ENCODE measurements at regions not wholly inside any gene's neighbourhood (a gene's known extent, or its start where the extent isn't known, plus 50 kb on each side); places are given as distances from the start of the nearest gene placed in this dataset.
"Not testable (repeated sequence)": the region's sequence is repeated elsewhere in the genome, so short reads cannot be mapped to it uniquely, and the experiment has no call there.

DNA sequence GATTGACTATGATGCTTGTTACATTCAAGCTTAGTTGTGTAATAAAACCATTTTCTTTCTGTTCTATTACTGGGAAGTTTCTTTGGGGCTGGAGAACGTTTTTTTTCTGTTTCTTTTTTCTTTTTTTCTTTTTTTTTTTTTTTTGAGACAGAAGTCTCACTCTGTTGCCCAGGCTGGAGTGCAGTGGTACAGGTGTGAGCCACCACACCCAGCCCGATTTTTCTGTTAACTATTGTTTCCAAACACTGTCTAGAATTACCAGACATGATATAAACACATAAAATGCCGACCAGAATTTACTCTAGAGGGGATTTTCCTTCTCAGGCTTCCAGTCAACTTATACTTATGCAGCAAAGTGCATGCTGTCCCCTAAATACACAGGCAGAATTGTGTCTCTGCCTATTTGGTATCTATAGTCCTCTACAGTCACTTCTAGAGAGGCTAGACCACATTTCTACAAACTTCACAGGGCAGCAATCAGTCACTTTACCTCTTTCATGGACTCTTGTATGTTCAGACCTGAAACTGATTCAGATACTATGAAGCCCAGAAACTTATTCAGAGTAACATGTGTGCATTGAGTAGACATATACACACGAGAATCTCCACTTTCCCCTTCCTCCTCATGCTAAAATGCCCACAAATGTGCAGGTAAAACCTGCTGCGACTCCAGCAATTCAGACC lies 121.2 kb downstream of the ZNF737 start:
- no peaks in the 10 kb centered on the region for H3K4me1 ChIP-seq (ENCODE audit: control insufficient read depth in 2 of 2, insufficient read depth in 2 of 2, low read length in 1 of 2)
- H3K4me3 ChIP-seq (ENCODE audit: low read depth in 1 of 2, low read length in 2 of 2), result no peak overlapping the region
- no peaks in the 10 kb centered on the region for H3K36me3 ChIP-seq (ENCODE audit: control insufficient read depth in 2 of 2, insufficient read depth in 2 of 2, low read length in 1 of 2)
- no peaks in the 10 kb centered on the region for H3K9me3 ChIP-seq (ENCODE audit: control insufficient read depth in 2 of 2, insufficient read depth in 1 of 2, low read depth in 1 of 2, low read length in 1 of 2)
- H3K27me3 ChIP-seq (ENCODE audit: control insufficient read depth in 1 of 2, insufficient read depth in 2 of 2, low read length in 2 of 2), result no peaks in the 10 kb centered on the region
- H3K27ac ChIP-seq (ENCODE audit: low read depth in 2 of 2, low read length in 1 of 2), result no peak overlapping the region
- 35 to 38% methylated on average over 5 of the region's 5 CpGs for WGBS, 2 donors

DNA sequence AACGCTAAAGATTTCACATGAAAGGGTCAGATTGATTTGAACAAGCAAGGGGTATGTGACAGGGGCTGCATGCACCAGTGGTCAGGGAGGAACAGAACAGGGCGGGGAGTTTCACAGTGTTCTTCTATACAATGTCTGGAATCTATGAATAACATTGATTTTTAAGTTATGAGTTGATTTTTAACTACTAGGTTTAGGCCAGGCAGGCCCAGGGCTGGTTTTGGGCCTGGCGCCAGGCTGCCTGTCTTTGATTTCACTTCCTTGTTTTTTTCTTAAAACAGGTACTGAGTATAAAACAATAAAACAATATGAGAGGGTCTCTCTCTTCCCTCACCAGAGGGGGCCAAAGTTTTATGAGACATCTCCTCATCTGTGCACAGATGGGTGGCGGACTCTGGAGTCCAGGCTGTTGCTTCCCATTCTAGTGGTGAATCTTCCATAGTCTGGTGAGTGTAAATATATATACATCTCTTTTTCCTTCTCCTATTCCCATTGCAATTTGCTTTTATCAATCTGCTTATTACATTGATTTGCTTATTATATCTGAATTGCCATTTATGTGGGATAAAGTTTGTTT lies 133.2 kb downstream of the ZNF737 start:
- 70 to 85% methylated on average over 4 of the region's 4 CpGs for WGBS, 2 donors

DNA sequence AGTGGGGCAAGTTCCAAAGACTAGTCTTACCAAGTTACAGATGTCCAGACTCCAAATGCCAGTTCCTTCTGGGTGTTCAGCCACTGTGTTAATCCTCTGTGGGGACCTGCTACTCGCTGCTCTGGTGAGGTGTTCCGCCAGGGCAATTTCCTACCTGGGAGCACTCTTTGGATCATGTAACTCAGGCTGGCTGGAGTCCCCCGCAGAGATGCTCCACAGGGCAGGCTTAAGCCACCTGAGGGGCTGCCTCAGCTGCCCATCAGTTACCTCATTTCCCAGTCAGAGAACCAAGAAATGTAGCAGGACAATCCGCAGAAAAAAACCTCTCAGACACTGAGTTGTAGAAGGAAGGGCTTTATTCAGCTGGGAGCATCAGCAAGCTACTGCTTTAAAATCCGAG lies 133.8 kb downstream of the ZNF737 start:
- Histone ChIP-seq H3K9me3 (ENCODE audit: control insufficient read depth in 2 of 2, insufficient read depth in 1 of 2, low read depth in 1 of 2, low read length in 1 of 2) (peaks cover 0 to 2% of the 10 kb centered on the region in 2 donors), H3K27ac (ENCODE audit: low read depth in 2 of 2, low read length in 1 of 2) (no peak overlapping the region), H3K4me1 (ENCODE audit: control insufficient read depth in 2 of 2, insufficient read depth in 2 of 2, low read length in 1 of 2) (no peaks in the 10 kb centered on the region), H3K36me3 (ENCODE audit: control insufficient read depth in 2 of 2, insufficient read depth in 2 of 2, low read length in 1 of 2) (no peaks in the 10 kb centered on the region), H3K27me3 (ENCODE audit: control insufficient read depth in 1 of 2, insufficient read depth in 2 of 2, low read length in 2 of 2) (no peaks in the 10 kb centered on the region), H3K4me3 (ENCODE audit: low read depth in 1 of 2, low read length in 2 of 2) (no peak overlapping the region)
- WGBS, 2 donors, result 86 to 89% methylated on average over 5 of the region's 5 CpGs

More for the DNA sequence above, 133.2 kb downstream of the ZNF737 start:
- not testable (repeated sequence) for H3K36me3 ChIP-seq (ENCODE audit: control insufficient read depth in 2 of 2, insufficient read depth in 2 of 2, low read length in 1 of 2); H3K4me3 ChIP-seq (ENCODE audit: low read depth in 1 of 2, low read length in 2 of 2); H3K27me3 ChIP-seq (ENCODE audit: control insufficient read depth in 1 of 2, insufficient read depth in 2 of 2, low read length in 2 of 2); H3K9me3 ChIP-seq (ENCODE audit: control insufficient read depth in 2 of 2, insufficient read depth in 1 of 2, low read depth in 1 of 2, low read length in 1 of 2); H3K27ac ChIP-seq (ENCODE audit: low read depth in 2 of 2, low read length in 1 of 2); H3K4me1 ChIP-seq (ENCODE audit: control insufficient read depth in 2 of 2, insufficient read depth in 2 of 2, low read length in 1 of 2)

DNA sequence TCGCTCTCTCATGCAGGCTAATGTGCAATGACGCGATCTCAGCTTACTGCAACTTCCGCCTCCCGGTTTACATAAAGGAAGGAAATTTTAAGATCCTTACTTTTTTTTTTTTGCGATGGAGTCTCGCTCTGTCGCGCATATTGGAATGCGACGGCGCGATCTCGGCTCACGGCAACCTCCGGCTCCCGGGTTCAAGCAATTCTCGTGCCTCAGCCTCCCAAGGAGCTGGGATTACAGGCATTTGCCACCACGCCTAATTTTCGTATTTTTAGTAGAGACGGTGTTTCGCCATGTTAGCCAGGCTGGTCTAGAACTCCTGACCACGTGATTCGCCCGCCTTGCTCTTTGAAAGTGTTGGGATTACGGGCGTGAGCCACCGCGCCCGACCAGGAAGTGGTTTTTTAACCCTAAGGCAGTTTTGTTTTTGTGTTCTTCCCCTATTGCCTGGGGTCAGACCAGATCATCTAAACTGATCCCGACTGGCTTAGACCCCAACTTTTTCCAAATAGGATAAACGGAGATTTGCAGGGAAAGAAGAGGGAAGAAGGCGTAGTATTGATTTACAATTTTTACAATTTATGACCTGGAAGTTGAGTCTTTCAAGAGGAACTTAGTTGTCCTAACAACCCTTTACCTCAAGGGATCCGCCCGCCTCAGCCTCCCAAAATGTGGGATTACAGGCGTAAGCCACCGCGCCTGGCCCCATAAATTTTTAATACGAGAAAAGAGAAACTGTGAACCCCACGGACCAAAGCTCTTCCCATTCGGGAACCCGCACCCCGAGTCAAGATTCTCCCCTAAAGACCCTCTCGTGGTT lies 142.0 kb downstream of the ZNF737 start:
- Histone ChIP-seq H3K36me3 (ENCODE audit: control insufficient read depth in 2 of 2, insufficient read depth in 2 of 2, low read length in 1 of 2) (no peaks in the 10 kb centered on the region), H3K27me3 (ENCODE audit: control insufficient read depth in 1 of 2, insufficient read depth in 2 of 2, low read length in 2 of 2) (no peaks in the 10 kb centered on the region), H3K4me1 (ENCODE audit: control insufficient read depth in 2 of 2, insufficient read depth in 2 of 2, low read length in 1 of 2) (no peaks in the 10 kb centered on the region), H3K9me3 (ENCODE audit: control insufficient read depth in 2 of 2, insufficient read depth in 1 of 2, low read depth in 1 of 2, low read length in 1 of 2) (peaks cover 0 to 4% of the 10 kb centered on the region in 2 donors), H3K27ac (ENCODE audit: low read depth in 2 of 2, low read length in 1 of 2) (peak overlapping the region; percentile 75 to 84), H3K4me3 (ENCODE audit: low read depth in 1 of 2, low read length in 2 of 2) (peak overlapping the region; percentile 53 to 74)
- WGBS, 2 donors, result 11 to 14% methylated on average over 44 of the region's 44 CpGs

DNA sequence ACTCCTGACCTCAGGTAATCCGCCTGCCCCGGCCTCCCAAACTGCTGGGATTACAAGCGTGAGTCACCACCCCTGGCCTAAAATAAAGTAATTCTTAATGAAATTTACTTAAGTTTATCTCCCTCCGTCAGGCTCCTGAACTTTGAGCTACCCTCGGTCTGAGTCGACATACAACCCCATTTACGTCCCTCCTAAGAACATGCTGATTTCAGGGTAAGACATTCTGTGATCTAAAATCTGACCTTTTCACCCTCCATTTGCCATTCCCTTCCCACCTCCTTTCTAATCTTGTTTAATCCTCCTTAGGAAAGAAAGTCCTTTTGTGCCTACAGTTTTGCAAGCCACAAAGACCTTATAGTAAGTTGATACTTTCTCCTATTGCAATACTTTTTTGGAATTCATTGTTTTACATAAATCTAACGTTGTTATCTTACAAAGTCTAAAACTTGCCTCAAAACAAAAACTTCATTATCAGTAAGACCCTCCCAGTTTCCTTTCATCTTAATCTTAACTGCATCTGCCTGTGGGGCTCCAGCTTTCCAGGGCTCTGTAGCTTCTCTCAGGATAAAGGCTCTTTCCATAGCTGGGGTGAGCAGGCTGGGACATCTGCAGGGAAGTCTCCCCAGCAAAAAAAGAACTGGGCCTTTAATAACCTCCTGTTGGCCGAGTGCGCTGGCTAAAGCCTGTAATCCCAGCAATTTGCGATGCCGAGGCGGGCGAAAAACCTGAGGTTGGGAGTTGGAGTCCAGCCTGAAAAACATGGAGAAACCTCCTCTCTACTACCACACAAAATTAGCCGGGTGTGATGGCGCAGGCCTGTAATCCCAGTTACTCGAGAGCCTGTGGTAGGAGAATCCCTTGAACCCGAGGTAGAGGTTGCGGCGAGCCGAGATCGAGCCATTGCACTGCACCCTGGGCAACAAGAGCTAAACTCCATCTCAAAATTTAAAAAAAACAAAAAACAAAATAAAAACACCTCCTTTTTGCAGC lies 143.1 kb downstream of the ZNF737 start:
- no peaks in the 10 kb centered on the region for H3K4me1 ChIP-seq (ENCODE audit: control insufficient read depth in 2 of 2, insufficient read depth in 2 of 2, low read length in 1 of 2)
- no peak overlapping the region for H3K4me3 ChIP-seq (ENCODE audit: low read depth in 1 of 2, low read length in 2 of 2)
- H3K27me3 ChIP-seq (ENCODE audit: control insufficient read depth in 1 of 2, insufficient read depth in 2 of 2, low read length in 2 of 2), result no peaks in the 10 kb centered on the region
- H3K9me3 ChIP-seq (ENCODE audit: control insufficient read depth in 2 of 2, insufficient read depth in 1 of 2, low read depth in 1 of 2, low read length in 1 of 2), result peaks cover 0 to 4% of the 10 kb centered on the region in 2 donors
- 78 to 88% methylated on average over 22 of the region's 22 CpGs for WGBS, 2 donors
- no peaks in the 10 kb centered on the region for H3K36me3 ChIP-seq (ENCODE audit: control insufficient read depth in 2 of 2, insufficient read depth in 2 of 2, low read length in 1 of 2)
- H3K27ac ChIP-seq (ENCODE audit: low read depth in 2 of 2, low read length in 1 of 2), result peak overlapping the region in 1 of 2 donors; percentile 45

DNA sequence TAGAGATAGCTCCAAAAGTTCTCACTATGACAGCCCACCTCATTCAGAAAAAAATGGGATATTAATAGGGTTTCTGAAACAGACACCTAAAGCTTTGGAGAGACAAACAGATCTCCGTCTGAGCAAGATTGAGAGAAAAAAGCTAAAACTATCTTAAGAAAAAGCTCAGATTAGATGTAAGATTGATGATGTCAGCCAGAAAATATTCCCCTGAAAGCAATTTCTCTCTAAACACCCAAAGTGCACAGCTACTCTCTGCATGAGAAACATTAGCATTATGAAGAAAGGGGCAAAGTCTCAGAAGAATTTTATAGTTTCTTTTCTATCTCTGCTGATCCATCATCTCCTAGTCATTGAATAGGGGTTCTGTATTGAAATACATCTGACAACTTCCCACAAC lies 148.9 kb downstream of the ZNF737 start:
- H3K4me3 ChIP-seq (ENCODE audit: low read depth in 1 of 2, low read length in 2 of 2), result no peak overlapping the region
- no peak overlapping the region for H3K27ac ChIP-seq (ENCODE audit: low read depth in 2 of 2, low read length in 1 of 2)
- 75 to 84% methylated on average over 1 of the region's 1 CpG for WGBS, 2 donors
- no peaks in the 10 kb centered on the region for H3K9me3 ChIP-seq (ENCODE audit: control insufficient read depth in 2 of 2, insufficient read depth in 1 of 2, low read depth in 1 of 2, low read length in 1 of 2)
- H3K36me3 ChIP-seq (ENCODE audit: control insufficient read depth in 2 of 2, insufficient read depth in 2 of 2, low read length in 1 of 2), result no peaks in the 10 kb centered on the region
- no peaks in the 10 kb centered on the region for H3K4me1 ChIP-seq (ENCODE audit: control insufficient read depth in 2 of 2, insufficient read depth in 2 of 2, low read length in 1 of 2)
- no peaks in the 10 kb centered on the region for H3K27me3 ChIP-seq (ENCODE audit: control insufficient read depth in 1 of 2, insufficient read depth in 2 of 2, low read length in 2 of 2)

DNA sequence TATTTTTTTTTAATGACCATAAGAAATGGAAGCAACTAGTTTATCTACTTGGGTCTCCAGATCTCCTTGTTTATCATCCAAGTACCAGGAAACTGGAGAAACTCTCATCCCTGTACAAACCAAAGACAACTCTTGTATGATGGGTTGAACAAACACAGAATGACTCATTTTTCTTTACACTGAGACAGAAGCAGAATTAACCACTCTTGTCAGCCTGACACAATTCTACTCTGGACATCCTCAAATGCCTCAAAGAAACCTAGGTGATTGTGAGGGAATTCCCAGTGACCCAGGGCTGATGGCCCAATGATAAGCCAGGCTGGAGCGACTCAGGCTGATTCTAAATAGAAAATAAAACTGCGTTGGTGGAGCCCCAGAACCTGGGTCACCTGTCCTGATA lies 151.5 kb downstream of the ZNF737 start:
- Histone ChIP-seq H3K9me3 (ENCODE audit: control insufficient read depth in 2 of 2, insufficient read depth in 1 of 2, low read depth in 1 of 2, low read length in 1 of 2) (no peaks in the 10 kb centered on the region), H3K27me3 (ENCODE audit: control insufficient read depth in 1 of 2, insufficient read depth in 2 of 2, low read length in 2 of 2) (no peaks in the 10 kb centered on the region), H3K36me3 (ENCODE audit: control insufficient read depth in 2 of 2, insufficient read depth in 2 of 2, low read length in 1 of 2) (no peaks in the 10 kb centered on the region), H3K4me1 (ENCODE audit: control insufficient read depth in 2 of 2, insufficient read depth in 2 of 2, low read length in 1 of 2) (no peaks in the 10 kb centered on the region), H3K4me3 (ENCODE audit: low read depth in 1 of 2, low read length in 2 of 2) (no peak overlapping the region), H3K27ac (ENCODE audit: low read depth in 2 of 2, low read length in 1 of 2) (no peak overlapping the region)
- 93 to 95% methylated on average over 2 of the region's 2 CpGs for WGBS, 2 donors

DNA sequence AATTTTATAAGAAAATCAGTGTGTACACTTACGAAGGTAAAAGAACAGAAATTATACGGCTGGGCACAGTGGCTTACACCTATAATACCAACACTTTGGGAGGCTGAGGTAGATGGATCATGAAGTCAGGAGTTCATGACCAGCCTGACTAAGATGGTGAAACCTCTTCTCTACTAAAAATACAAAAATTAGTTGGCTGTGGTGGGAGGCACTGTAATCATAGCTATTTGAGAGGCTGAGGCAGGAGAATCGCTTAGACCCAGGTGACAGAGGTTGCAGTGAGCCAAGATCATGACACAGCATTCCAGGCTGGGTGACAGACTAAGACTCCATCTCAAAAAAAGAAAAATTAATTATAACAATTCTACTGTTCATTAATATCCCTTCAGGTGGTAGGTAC lies 151.9 kb downstream of the ZNF737 start:
- no peak overlapping the region for H3K27ac ChIP-seq (ENCODE audit: low read depth in 2 of 2, low read length in 1 of 2)
- H3K4me1 ChIP-seq (ENCODE audit: control insufficient read depth in 2 of 2, insufficient read depth in 2 of 2, low read length in 1 of 2), result no peaks in the 10 kb centered on the region
- no peaks in the 10 kb centered on the region for H3K36me3 ChIP-seq (ENCODE audit: control insufficient read depth in 2 of 2, insufficient read depth in 2 of 2, low read length in 1 of 2)
- no peaks in the 10 kb centered on the region for H3K9me3 ChIP-seq (ENCODE audit: control insufficient read depth in 2 of 2, insufficient read depth in 1 of 2, low read depth in 1 of 2, low read length in 1 of 2)
- no peak overlapping the region for H3K4me3 ChIP-seq (ENCODE audit: low read depth in 1 of 2, low read length in 2 of 2)
- 93% methylated on average over 3 of the region's 3 CpGs for WGBS, 2 donors
- no peaks in the 10 kb centered on the region for H3K27me3 ChIP-seq (ENCODE audit: control insufficient read depth in 1 of 2, insufficient read depth in 2 of 2, low read length in 2 of 2)

DNA sequence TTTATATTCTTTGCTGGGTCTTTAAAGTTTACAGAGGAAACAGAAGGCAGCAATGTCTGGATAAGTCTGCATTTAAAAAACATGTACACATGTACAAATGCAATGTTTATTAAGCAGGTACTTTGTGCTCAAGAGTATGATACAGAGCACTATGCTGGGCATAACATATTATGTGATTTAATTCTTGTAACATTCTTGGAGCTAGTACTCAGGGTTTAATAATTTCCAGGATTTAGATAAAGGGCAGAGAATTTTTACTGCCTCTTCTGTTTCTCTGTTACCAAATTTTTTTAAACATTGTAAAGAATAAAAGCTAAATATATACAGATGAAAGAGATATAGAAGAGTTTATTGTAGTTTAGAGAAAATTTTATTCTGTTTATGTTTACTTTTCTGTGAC lies 152.7 kb downstream of the ZNF737 start:
- Histone ChIP-seq H3K4me1 (ENCODE audit: control insufficient read depth in 2 of 2, insufficient read depth in 2 of 2, low read length in 1 of 2) (no peaks in the 10 kb centered on the region), H3K4me3 (ENCODE audit: low read depth in 1 of 2, low read length in 2 of 2) (no peak overlapping the region), H3K36me3 (ENCODE audit: control insufficient read depth in 2 of 2, insufficient read depth in 2 of 2, low read length in 1 of 2) (no peaks in the 10 kb centered on the region), H3K9me3 (ENCODE audit: control insufficient read depth in 2 of 2, insufficient read depth in 1 of 2, low read depth in 1 of 2, low read length in 1 of 2) (no peaks in the 10 kb centered on the region), H3K27me3 (ENCODE audit: control insufficient read depth in 1 of 2, insufficient read depth in 2 of 2, low read length in 2 of 2) (no peaks in the 10 kb centered on the region), H3K27ac (ENCODE audit: low read depth in 2 of 2, low read length in 1 of 2) (no peak overlapping the region)
